CD4-positive, alpha-beta memory T cell (primary cell): ENCODE measurements at regions not wholly inside any gene's neighbourhood (a gene's known extent, or its start where the extent isn't known, plus 50 kb on each side); places are given as distances from the start of the nearest gene placed in this dataset.

Source experiments
- CTCF ChIA-PET: fragments of 350-600 bp; sonication (Branson Sonifier 250); formaldehyde crosslinking; loops from one replicate; lab custom pipeline; 2021; ENCODE audit warnings: inconsistent platforms; ENCODE audit not compliant: partially characterized antibody; lab: Charles Lee
- POLR2A ChIA-PET: fragments of 350-600 bp; sonication (Branson Sonifier 250); formaldehyde crosslinking; loops from one replicate; lab custom pipeline; 2021; ENCODE audit not compliant: partially characterized antibody; lab: Charles Lee
- DNase-seq, 5 donors: peaks; one replicate each; pipeline versions ENCODE4 v3.0.0 to v3.0.0-alpha.2; 2020 to 2022; ENCODE audit warnings: mixed read lengths in 1 of 5
- H3K27ac ChIP-seq: one replicate; pipeline ENCODE4 v1.7.0; 2013; ENCODE audit warnings: low read depth, low read length
- H3K27me3 ChIP-seq: 2 replicates; pipeline ENCODE4 v1.7.0; 2013; ENCODE audit warnings: mild to moderate bottlenecking, low read length, moderate library complexity; ENCODE audit not compliant: insufficient read depth
- H3K36me3 ChIP-seq: 2 replicates; pipeline ENCODE4 v1.7.0; 2013; ENCODE audit warnings: mild to moderate bottlenecking, low read length, moderate library complexity; ENCODE audit not compliant: insufficient read depth
- H3K4me1 ChIP-seq: 2 replicates; pipeline ENCODE4 v1.7.0; 2013; ENCODE audit warnings: mild to moderate bottlenecking, low read length, moderate library complexity; ENCODE audit not compliant: insufficient read depth
- H3K4me3 ChIP-seq, 2 donors: one replicate each; pipeline ENCODE4 v1.7.0; 2013; ENCODE audit warnings: low read length in 2 of 2, mild to moderate bottlenecking in 1 of 2
- H3K9me3 ChIP-seq, 2 donors: one replicate each; pipeline ENCODE4 v1.7.0; 2013; ENCODE audit warnings: low read length in 2 of 2, control low read depth in 1 of 2; ENCODE audit not compliant: control insufficient read depth in 1 of 2
- H3K27ac Mint-ChIP-seq, 7 donors: one replicate each; pipeline ENCODE4 v1.8.0; 2020 to 2021; ENCODE audit warnings: mixed read lengths in 7 of 7, mild to moderate bottlenecking in 6 of 7, inconsistent platforms in 3 of 7, moderate library complexity in 3 of 7
- H3K27me3 Mint-ChIP-seq, 2 donors: one replicate each; pipeline ENCODE4 v1.8.0; 2020 to 2021; ENCODE audit warnings: mixed read lengths in 2 of 2
- H3K36me3 Mint-ChIP-seq, 2 donors: one replicate each; pipeline ENCODE4 v1.8.0; 2020 to 2021; ENCODE audit warnings: mixed read lengths in 2 of 2, inconsistent platforms in 1 of 2, mild to moderate bottlenecking in 1 of 2
- H3K4me1 Mint-ChIP-seq, 4 donors: one replicate each; pipeline ENCODE4 v1.8.0; 2020 to 2021; ENCODE audit warnings: mixed read lengths in 4 of 4, mild to moderate bottlenecking in 1 of 4
- H3K4me3 Mint-ChIP-seq, 8 donors: one replicate each; pipeline ENCODE4 v1.8.0; 2020 to 2021; ENCODE audit warnings: mixed read lengths in 8 of 8, mild to moderate bottlenecking in 7 of 8, moderate library complexity in 6 of 8, inconsistent platforms in 3 of 8
- H3K9me3 Mint-ChIP-seq, 8 donors: one replicate each; pipeline ENCODE4 v1.8.0; 2020 to 2021; ENCODE audit warnings: mixed read lengths in 8 of 8, mild to moderate bottlenecking in 5 of 8, inconsistent platforms in 3 of 8, moderate library complexity in 1 of 8
- intact Hi-C: fragments of 100-400 bp; cut with micrococcal nuclease; formaldehyde crosslinking; loops from one replicate; pipeline ENCODE4 v1.15.1; 2023

DNA sequence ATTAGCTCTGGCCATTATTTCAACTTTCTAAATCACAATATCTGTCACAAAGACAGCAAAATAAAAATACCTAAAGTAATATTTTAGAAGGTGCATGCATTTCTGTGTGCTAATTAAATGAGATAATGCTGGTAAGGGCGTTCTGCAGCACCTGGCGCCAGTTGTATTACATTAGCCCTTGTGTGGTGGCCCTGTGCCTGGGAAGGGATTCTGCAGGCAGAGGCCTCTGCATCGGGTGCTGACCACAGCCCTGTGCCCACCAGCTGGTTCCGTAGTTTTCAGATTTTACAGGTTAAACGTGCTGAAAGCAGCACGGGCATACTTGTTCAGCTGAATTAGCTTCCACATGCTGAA, 157.7 kb upstream of the PRKCQ start:
- Mint-ChIP-seq H3K4me1 (peaks cover 0 to 3% (median 0%) of the 10 kb centered on the region in 4 donors), H3K27me3 (peaks cover 22 to 46% of the 10 kb centered on the region in 2 donors), H3K4me3 (no peak overlapping the region), H3K9me3 (no peaks in the 10 kb centered on the region), H3K27ac (no peak overlapping the region), H3K36me3 (no peaks in the 10 kb centered on the region)
- ChIA-PET POLR2A (no interaction called here), CTCF (no interaction called here)
- no peak overlapping the region for H3K27ac ChIP-seq
- DNase-seq, result no peak
- no peaks in the 10 kb centered on the region for H3K9me3 ChIP-seq
- no peak overlapping the region for H3K4me3 ChIP-seq
- no peaks in the 10 kb centered on the region for H3K36me3 ChIP-seq
- intact Hi-C loops, result loop anchor here (5.0 kb wide), 1 partner anchor 1015 kb away; no protein-coding TSS in a partner anchor
- no peaks in the 10 kb centered on the region for H3K4me1 ChIP-seq
- H3K27me3 ChIP-seq, result no peaks in the 10 kb centered on the region

DNA sequence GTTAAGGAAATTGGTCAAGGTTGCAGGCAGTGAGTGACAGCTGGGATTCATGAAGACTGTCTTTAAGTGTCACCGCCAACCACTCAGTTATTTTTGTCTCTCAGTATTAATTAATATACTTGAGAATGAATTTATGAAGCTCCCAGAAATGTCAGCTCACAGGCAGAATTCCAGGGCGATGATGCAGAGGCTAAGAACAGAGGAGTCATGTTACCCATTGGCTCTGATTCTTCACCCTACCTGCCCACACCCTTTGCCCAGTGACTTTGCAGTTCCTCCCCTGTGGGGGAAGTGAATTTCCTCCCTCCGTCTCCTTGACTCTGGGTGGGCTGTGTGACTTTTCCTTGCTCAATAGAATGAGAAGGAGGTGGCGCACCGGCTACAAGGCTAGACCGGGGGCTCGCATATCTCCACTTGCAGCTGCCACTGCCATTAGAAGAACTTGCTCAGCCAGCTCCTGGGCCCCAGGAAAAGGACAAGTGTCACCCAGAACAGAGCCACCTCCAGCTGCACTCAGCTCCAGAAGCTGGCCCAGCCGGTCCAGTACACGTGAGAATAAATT, 157.1 kb upstream of the PRKCQ start:
- H3K27me3 Mint-ChIP-seq, result peaks cover 22 to 48% of the 10 kb centered on the region in 2 donors
- Histone ChIP-seq H3K27ac (no peak overlapping the region), H3K9me3 (no peaks in the 10 kb centered on the region), H3K36me3 (no peaks in the 10 kb centered on the region), H3K4me3 (no peak overlapping the region), H3K27me3 (no peaks in the 10 kb centered on the region), H3K4me1 (no peaks in the 10 kb centered on the region)
- no peaks in the 10 kb centered on the region for H3K36me3 Mint-ChIP-seq
- H3K27ac Mint-ChIP-seq, result no peak overlapping the region
- CTCF ChIA-PET, result no interaction called here
- DNase-seq, result no peak
- POLR2A ChIA-PET, result no interaction called here
- no peaks in the 10 kb centered on the region for H3K9me3 Mint-ChIP-seq
- intact Hi-C loops, result loop anchor here (5.0 kb wide), 1 partner anchor 1015 kb away; no protein-coding TSS in a partner anchor
- peaks cover 0 to 3% (median 0%) of the 10 kb centered on the region in 4 donors for H3K4me1 Mint-ChIP-seq
- H3K4me3 Mint-ChIP-seq, result no peak overlapping the region

DNA sequence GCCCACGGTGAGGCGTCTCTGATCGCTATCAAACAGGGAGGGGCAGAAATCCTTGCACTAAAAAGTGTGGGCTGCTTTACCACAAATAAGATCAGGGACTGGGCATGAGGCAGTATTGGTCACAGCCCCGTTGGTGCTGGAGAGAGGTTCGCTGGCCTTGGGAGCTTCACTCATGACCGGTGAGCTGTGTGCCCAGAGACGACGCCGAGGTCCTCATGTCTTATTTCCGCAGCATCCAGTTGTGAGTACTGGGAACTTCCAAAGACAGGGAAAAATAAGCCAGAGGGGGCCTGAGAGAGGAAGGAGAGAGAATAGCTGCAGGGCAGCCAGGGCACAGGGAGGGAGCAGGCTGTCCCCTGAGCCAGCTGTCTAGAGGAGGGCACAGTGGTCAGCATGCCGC, 154.2 kb upstream of the PRKCQ start:
- Mint-ChIP-seq H3K36me3 (no peaks in the 10 kb centered on the region), H3K27me3 (peaks cover 33 to 62% of the 10 kb centered on the region in 2 donors), H3K4me1 (peaks cover 0 to 3% (median 0%) of the 10 kb centered on the region in 4 donors), H3K27ac (no peak overlapping the region), H3K9me3 (no peaks in the 10 kb centered on the region), H3K4me3 (no peak overlapping the region)
- ChIA-PET POLR2A (no interaction called here), CTCF (no interaction called here)
- Histone ChIP-seq H3K4me1 (no peaks in the 10 kb centered on the region), H3K4me3 (no peak overlapping the region), H3K27ac (no peak overlapping the region), H3K36me3 (no peaks in the 10 kb centered on the region), H3K27me3 (no peaks in the 10 kb centered on the region), H3K9me3 (no peaks in the 10 kb centered on the region)
- intact Hi-C loops, result no loop called here
- no peak for DNase-seq

DNA sequence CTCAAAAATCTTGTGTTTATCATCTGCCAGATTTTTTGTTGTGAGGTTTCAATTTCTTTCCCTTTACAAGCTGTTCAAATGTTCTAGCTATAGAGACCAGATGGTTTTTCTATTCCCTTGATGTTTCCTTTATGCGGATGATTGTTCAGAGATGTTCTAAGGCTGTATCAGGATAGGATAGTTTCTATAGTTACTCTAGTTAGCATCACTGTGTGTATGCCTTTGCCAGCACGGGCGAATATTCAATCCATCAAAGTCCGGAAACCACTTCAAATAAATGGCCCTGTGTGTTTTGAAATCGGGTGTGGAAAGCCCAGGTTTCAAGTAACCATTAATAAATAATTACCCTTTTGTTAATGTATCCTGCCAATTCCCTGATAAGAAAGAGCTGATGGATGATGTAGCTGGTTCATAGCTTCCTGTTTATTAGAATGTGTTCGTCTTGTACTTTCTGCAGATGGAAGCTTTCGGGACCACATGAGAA, 149.8 kb upstream of the PRKCQ start:
- Histone ChIP-seq H3K27ac (no peak overlapping the region), H3K36me3 (no peaks in the 10 kb centered on the region), H3K27me3 (no peaks in the 10 kb centered on the region), H3K4me1 (no peaks in the 10 kb centered on the region), H3K9me3 (no peaks in the 10 kb centered on the region), H3K4me3 (no peak overlapping the region)
- H3K9me3 Mint-ChIP-seq, result peaks cover 0 to 4% (median 0%) of the 10 kb centered on the region in 8 donors
- H3K27ac Mint-ChIP-seq, result peak overlapping the region in 1 of 7 donors; percentile 23
- intact Hi-C loops, result no loop called here
- peaks cover 50 to 56% of the 10 kb centered on the region in 2 donors for H3K27me3 Mint-ChIP-seq
- no peaks in the 10 kb centered on the region for H3K4me1 Mint-ChIP-seq
- CTCF ChIA-PET, result interaction anchor here (1.4 kb wide), 1 partner anchor 19 kb away, joined by 3 read pairs; no protein-coding TSS in a partner anchor
- no peaks in the 10 kb centered on the region for H3K36me3 Mint-ChIP-seq
- no peak for DNase-seq
- H3K4me3 Mint-ChIP-seq, result no peak overlapping the region
- POLR2A ChIA-PET, result no interaction called here

DNA sequence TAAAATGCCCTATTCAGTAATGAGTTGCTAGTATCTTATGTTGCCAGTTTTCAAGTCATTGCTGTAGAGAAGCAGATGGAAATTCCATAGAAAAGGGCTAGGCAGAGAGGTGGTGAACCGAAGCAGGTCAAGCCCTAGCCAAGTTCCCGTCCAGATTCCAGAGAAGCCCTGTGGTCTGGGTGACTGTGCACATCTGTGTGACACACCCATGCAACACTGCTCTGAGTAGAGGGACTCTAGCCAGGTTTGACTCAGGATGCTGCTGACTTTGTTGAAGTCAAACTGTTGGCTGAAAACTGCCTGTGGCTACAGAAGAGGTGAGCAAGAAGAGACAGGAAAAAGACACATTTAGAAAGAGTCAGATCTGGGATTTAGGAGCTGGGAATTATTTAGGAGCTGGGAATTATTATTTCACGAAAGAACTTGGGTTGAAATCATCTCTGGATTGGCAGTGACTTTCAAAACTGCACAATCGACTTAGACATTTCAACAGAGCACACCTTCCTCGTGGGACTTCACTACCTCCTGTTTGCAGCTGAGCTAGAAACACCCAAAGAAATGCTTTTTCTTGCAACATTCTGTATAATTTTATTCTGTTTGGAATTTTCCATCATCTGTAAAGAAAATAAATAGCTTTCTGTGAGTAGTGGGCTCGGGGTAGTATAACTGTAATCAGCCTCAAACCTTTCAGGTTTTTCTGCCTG, 149.1 kb upstream of the PRKCQ start:
- Histone ChIP-seq H3K9me3 (no peaks in the 10 kb centered on the region), H3K27me3 (no peaks in the 10 kb centered on the region), H3K4me1 (no peaks in the 10 kb centered on the region), H3K4me3 (no peak overlapping the region), H3K27ac (no peak overlapping the region), H3K36me3 (no peaks in the 10 kb centered on the region)
- no peaks in the 10 kb centered on the region for H3K36me3 Mint-ChIP-seq
- H3K27me3 Mint-ChIP-seq, result peaks cover 50 to 60% of the 10 kb centered on the region in 2 donors
- POLR2A ChIA-PET, result no interaction called here
- intact Hi-C loops, result no loop called here
- no peak overlapping the region for H3K4me3 Mint-ChIP-seq
- CTCF ChIA-PET, result interaction anchor here (1.4 kb wide), 1 partner anchor 18 kb away, joined by 3 read pairs; no protein-coding TSS in a partner anchor
- no peak for DNase-seq
- no peak overlapping the region for H3K27ac Mint-ChIP-seq
- peaks cover 0 to 4% (median 0%) of the 10 kb centered on the region in 8 donors for H3K9me3 Mint-ChIP-seq
- H3K4me1 Mint-ChIP-seq, result no peaks in the 10 kb centered on the region

DNA sequence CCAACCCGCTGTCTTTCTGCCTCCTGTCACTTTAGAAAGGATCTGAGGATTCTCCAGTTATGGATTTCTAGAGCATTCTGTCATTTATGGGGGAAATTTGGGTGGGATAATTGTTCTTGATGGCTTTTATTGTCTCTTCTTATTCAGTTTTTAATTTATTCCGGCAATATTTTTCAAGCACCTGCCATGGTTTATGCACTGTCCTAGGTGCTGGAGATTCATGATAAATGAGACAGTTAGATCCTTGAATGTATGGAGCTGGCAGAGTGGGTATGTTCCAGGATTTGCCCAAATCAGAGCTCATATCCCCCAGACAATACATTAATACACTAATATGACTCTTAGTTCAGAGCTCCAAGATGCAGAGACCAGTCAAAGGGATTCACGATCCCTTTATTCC, 146.8 kb upstream of the PRKCQ start:
- ChIA-PET CTCF (no interaction called here), POLR2A (no interaction called here)
- Histone ChIP-seq H3K4me3 (no peak overlapping the region), H3K36me3 (no peaks in the 10 kb centered on the region), H3K27ac (no peak overlapping the region), H3K4me1 (no peaks in the 10 kb centered on the region), H3K9me3 (no peaks in the 10 kb centered on the region), H3K27me3 (peaks cover 4% of the 10 kb centered on the region)
- peaks cover 53 to 59% of the 10 kb centered on the region in 2 donors for H3K27me3 Mint-ChIP-seq
- intact Hi-C loops, result no loop called here
- H3K36me3 Mint-ChIP-seq, result no peaks in the 10 kb centered on the region
- no peak for DNase-seq
- no peak overlapping the region for H3K27ac Mint-ChIP-seq
- H3K4me3 Mint-ChIP-seq, result no peak overlapping the region
- H3K4me1 Mint-ChIP-seq, result no peaks in the 10 kb centered on the region
- peaks cover 0 to 4% (median 0%) of the 10 kb centered on the region in 8 donors for H3K9me3 Mint-ChIP-seq

DNA sequence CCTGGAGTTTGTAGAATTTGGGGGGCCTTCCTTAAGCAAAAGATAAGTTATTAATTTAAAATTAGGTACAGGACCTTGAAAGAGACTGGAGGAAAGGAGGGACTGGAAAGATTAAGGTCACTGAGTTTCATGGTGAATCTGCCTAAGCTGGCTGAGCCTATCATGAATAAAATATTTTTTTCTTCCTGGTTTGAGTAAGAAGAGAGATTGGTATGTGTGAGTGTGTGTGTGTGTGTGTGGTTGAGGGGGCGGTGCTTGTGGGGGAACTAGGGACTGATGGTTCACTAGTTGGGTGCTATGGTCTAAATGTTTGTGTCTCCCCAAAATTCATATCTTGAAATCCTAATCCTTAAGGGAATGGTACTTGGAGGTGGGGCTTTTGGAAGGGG, 142.5 kb upstream of the PRKCQ start:
- ChIA-PET POLR2A (no interaction called here), CTCF (no interaction called here)
- H3K9me3 Mint-ChIP-seq, result peaks cover 0 to 6% (median 1%) of the 10 kb centered on the region in 8 donors
- Histone ChIP-seq H3K4me1 (no peaks in the 10 kb centered on the region), H3K4me3 (no peak overlapping the region), H3K9me3 (no peaks in the 10 kb centered on the region), H3K27ac (no peak overlapping the region), H3K27me3 (peaks cover 10% of the 10 kb centered on the region), H3K36me3 (no peaks in the 10 kb centered on the region)
- no peak for DNase-seq
- H3K27ac Mint-ChIP-seq, result no peak overlapping the region
- no peaks in the 10 kb centered on the region for H3K36me3 Mint-ChIP-seq
- H3K4me1 Mint-ChIP-seq, result no peaks in the 10 kb centered on the region
- intact Hi-C loops, result no loop called here
- peaks cover 46 to 57% of the 10 kb centered on the region in 2 donors for H3K27me3 Mint-ChIP-seq
- no peak overlapping the region for H3K4me3 Mint-ChIP-seq
